Fibroblast of lung (primary cell): ENCODE measurements at regions not wholly inside any gene's neighbourhood (a gene's known extent, or its start where the extent isn't known, plus 50 kb on each side); places are given as distances from the start of the nearest gene placed in this dataset.

Source experiments
- EZH2 ChIP-seq: IDR thresholded peaks from 2 replicates; pipeline ENCODE4 v1.5.1; 2012; ENCODE audit warnings: low read length, control low read depth, mild to moderate bottlenecking; ENCODE audit errors: missing control alignments
- TF ChIP-seq, protein P1 (sequence below), 2 donors: IDR thresholded peaks in 1 of 2; conservative IDR thresholded peaks in 1 of 2; 1 replicate in 1 of 2; 2 replicates in 1 of 2; pipeline ENCODE4 v1.5.1; 2011 to 2012; ENCODE audit warnings: low read length in 2 of 2, control low read depth in 1 of 2, inconsistent platforms in 1 of 2, low read depth in 1 of 2, mild to moderate bottlenecking in 1 of 2

GRCh38 chr6:105836379-105836778 is 249.8 kb upstream of the PRDM1 start:
- TF ChIP-seq, protein P1, sequence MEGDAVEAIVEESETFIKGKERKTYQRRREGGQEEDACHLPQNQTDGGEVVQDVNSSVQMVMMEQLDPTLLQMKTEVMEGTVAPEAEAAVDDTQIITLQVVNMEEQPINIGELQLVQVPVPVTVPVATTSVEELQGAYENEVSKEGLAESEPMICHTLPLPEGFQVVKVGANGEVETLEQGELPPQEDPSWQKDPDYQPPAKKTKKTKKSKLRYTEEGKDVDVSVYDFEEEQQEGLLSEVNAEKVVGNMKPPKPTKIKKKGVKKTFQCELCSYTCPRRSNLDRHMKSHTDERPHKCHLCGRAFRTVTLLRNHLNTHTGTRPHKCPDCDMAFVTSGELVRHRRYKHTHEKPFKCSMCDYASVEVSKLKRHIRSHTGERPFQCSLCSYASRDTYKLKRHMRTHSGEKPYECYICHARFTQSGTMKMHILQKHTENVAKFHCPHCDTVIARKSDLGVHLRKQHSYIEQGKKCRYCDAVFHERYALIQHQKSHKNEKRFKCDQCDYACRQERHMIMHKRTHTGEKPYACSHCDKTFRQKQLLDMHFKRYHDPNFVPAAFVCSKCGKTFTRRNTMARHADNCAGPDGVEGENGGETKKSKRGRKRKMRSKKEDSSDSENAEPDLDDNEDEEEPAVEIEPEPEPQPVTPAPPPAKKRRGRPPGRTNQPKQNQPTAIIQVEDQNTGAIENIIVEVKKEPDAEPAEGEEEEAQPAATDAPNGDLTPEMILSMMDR (conservative IDR thresholded peaks at IDR 0.05 in 1 of 2, IDR thresholded peaks at IDR 0.05 in 1 of 2; ENCODE audit: low read depth in 1 of 2, low read length in 2 of 2), result no peak
- no peak for TF ChIP-seq EZH2
